Subcutaneous abdominal adipose tissue (tissue), 5 donors: ENCODE measurements at regions not wholly inside any gene's neighbourhood (a gene's known extent, or its start where the extent isn't known, plus 50 kb on each side); places are given as distances from the start of the nearest gene placed in this dataset.

ENCODE experiments used
- H3K27ac ChIP-seq: one replicate; pipeline ENCODE4 v1.7.0; 2013; ENCODE audit warnings: low read depth, mild to moderate bottlenecking, inconsistent platforms, low read length, moderate library complexity
- H3K27me3 ChIP-seq, 5 donors: one replicate each; pipeline ENCODE4 v1.7.0; 2013; ENCODE audit warnings: low read length in 5 of 5, inconsistent platforms in 1 of 5; ENCODE audit not compliant: control insufficient read depth in 5 of 5, insufficient read depth in 4 of 5
- H3K36me3 ChIP-seq, 5 donors: one replicate each; pipeline ENCODE4 v1.7.0; 2013; ENCODE audit warnings: low read length in 5 of 5; ENCODE audit not compliant: control insufficient read depth in 5 of 5, insufficient read depth in 5 of 5
- H3K4me1 ChIP-seq, 5 donors: one replicate each; pipeline ENCODE4 v1.7.0; 2013; ENCODE audit warnings: low read length in 5 of 5, mild to moderate bottlenecking in 3 of 5, moderate library complexity in 1 of 5; ENCODE audit not compliant: control insufficient read depth in 5 of 5, insufficient read depth in 5 of 5
- H3K4me3 ChIP-seq, 5 donors: one replicate each; pipeline ENCODE4 v1.7.0; 2013; ENCODE audit warnings: low read length in 5 of 5, low read depth in 1 of 5
- H3K9ac ChIP-seq, 5 donors: one replicate each; pipeline ENCODE4 v1.7.0; 2013; ENCODE audit warnings: low read length in 5 of 5, mild to moderate bottlenecking in 4 of 5, moderate library complexity in 3 of 5
- H3K9me3 ChIP-seq, 5 donors: one replicate each; pipeline ENCODE4 v1.7.0; 2013; ENCODE audit warnings: low read length in 5 of 5; ENCODE audit not compliant: control insufficient read depth in 5 of 5
- donor health status: healthy.
- donor health status: healthy.
- donor health status: healthy.
- donor health status: healthy.
- donor health status: healthy.

GRCh38 chr16:59181821-59182420 is 447.8 kb upstream of the GOT2 start:
- Histone ChIP-seq H3K4me1 (no peaks in the 10 kb centered on the region), H3K27ac (no peak overlapping the region), H3K4me3 (no peak overlapping the region), H3K36me3 (no peaks in the 10 kb centered on the region), H3K9ac (no peak overlapping the region), H3K9me3 (peaks cover 0 to 9% (median 3%) of the 10 kb centered on the region in 5 donors), H3K27me3 (no peaks in the 10 kb centered on the region)

- Histone ChIP-seq H3K4me1 (no peaks in the 10 kb centered on the region), H3K4me3 (no peak overlapping the region), H3K9ac (no peak overlapping the region), H3K36me3 (no peaks in the 10 kb centered on the region), H3K27me3 (no peaks in the 10 kb centered on the region), H3K9me3 (peaks cover 0 to 9% (median 3%) of the 10 kb centered on the region in 5 donors), H3K27ac (no peak overlapping the region)
Observed at GRCh38 chr16:59180083-59180476, 446.0 kb upstream of the GOT2 start.

- Histone ChIP-seq H3K4me3 (no peak overlapping the region), H3K36me3 (no peaks in the 10 kb centered on the region), H3K27ac (no peak overlapping the region), H3K9ac (no peak overlapping the region), H3K4me1 (no peaks in the 10 kb centered on the region), H3K27me3 (no peaks in the 10 kb centered on the region), H3K9me3 (peaks cover 0 to 4% (median 0%) of the 10 kb centered on the region in 5 donors)
Observed at GRCh38 chr16:59179446-59180082, 445.4 kb upstream of the GOT2 start.

- H3K27ac ChIP-seq: no peak overlapping the region
Observed at GRCh38 chr16:59173408-59173831, 439.3 kb upstream of the GOT2 start.

GRCh38 chr16:59170099-59170712 is 436.1 kb upstream of the GOT2 start:
- no peaks in the 10 kb centered on the region for H3K4me1 ChIP-seq
- no peak overlapping the region for H3K27ac ChIP-seq
- no peak overlapping the region for H3K4me3 ChIP-seq
- no peak overlapping the region for H3K9ac ChIP-seq
- no peaks in the 10 kb centered on the region for H3K27me3 ChIP-seq
- H3K9me3 ChIP-seq: no peaks in the 10 kb centered on the region
- no peaks in the 10 kb centered on the region for H3K36me3 ChIP-seq

More at GRCh38 chr16:59173408-59173831, 439.3 kb upstream of the GOT2 start:
- Histone ChIP-seq H3K9me3 (no peaks in the 10 kb centered on the region), H3K4me3 (no peak overlapping the region), H3K9ac (no peak overlapping the region), H3K36me3 (no peaks in the 10 kb centered on the region), H3K27me3 (no peaks in the 10 kb centered on the region), H3K4me1 (no peaks in the 10 kb centered on the region)

GRCh38 chr16:59169168-59169567 is 435.1 kb upstream of the GOT2 start:
- Histone ChIP-seq H3K4me3 (no peak overlapping the region), H3K27ac (no peak overlapping the region), H3K9me3 (no peaks in the 10 kb centered on the region), H3K27me3 (no peaks in the 10 kb centered on the region), H3K9ac (no peak overlapping the region), H3K4me1 (no peaks in the 10 kb centered on the region), H3K36me3 (no peaks in the 10 kb centered on the region)

- no peak overlapping the region for H3K9ac ChIP-seq
- H3K4me3 ChIP-seq: no peak overlapping the region
- no peaks in the 10 kb centered on the region for H3K36me3 ChIP-seq
- no peaks in the 10 kb centered on the region for H3K4me1 ChIP-seq
- H3K27ac ChIP-seq: no peak overlapping the region
- no peaks in the 10 kb centered on the region for H3K27me3 ChIP-seq
- no peaks in the 10 kb centered on the region for H3K9me3 ChIP-seq
Observed at GRCh38 chr16:59168461-59169114, 434.5 kb upstream of the GOT2 start.

GRCh38 chr16:59164461-59164860 is 430.3 kb upstream of the GOT2 start:
- no peak overlapping the region for H3K27ac ChIP-seq
- H3K4me3 ChIP-seq: no peak overlapping the region
- no peak overlapping the region for H3K9ac ChIP-seq
- H3K27me3 ChIP-seq: no peaks in the 10 kb centered on the region
- no peaks in the 10 kb centered on the region for H3K36me3 ChIP-seq
- no peaks in the 10 kb centered on the region for H3K4me1 ChIP-seq
- H3K9me3 ChIP-seq: no peaks in the 10 kb centered on the region

GRCh38 chr16:59163371-59164055 is 429.4 kb upstream of the GOT2 start:
- Histone ChIP-seq H3K4me1 (no peaks in the 10 kb centered on the region), H3K4me3 (no peak overlapping the region), H3K9ac (no peak overlapping the region), H3K36me3 (no peaks in the 10 kb centered on the region), H3K27ac (no peak overlapping the region), H3K27me3 (no peaks in the 10 kb centered on the region), H3K9me3 (no peaks in the 10 kb centered on the region)

- H3K4me3 ChIP-seq: no peak overlapping the region
- H3K27me3 ChIP-seq: no peaks in the 10 kb centered on the region
- no peaks in the 10 kb centered on the region for H3K9me3 ChIP-seq
- H3K27ac ChIP-seq: no peak overlapping the region
- H3K36me3 ChIP-seq: no peaks in the 10 kb centered on the region
- no peak overlapping the region for H3K9ac ChIP-seq
- H3K4me1 ChIP-seq: no peaks in the 10 kb centered on the region
Observed at GRCh38 chr16:59161679-59162078, 427.6 kb upstream of the GOT2 start.
